Tibial nerve (tissue), 4 donors: ENCODE measurements at regions not wholly inside any gene's neighbourhood (a gene's known extent, or its start where the extent isn't known, plus 50 kb on each side); places are given as distances from the start of the nearest gene placed in this dataset.

ENCODE experiments used
- DNase-seq, 2 donors: peaks; one replicate each; pipeline ENCODE4 v3.0.0-alpha.2; 2019; ENCODE audit warnings: low spot score in 2 of 2
- H3K27ac ChIP-seq, 4 donors: fragments of 200-600 bp; sonication (generic) in 3 of 4; one replicate each; pipeline ENCODE4 v1.5.1; 2017 to 2019; ENCODE audit warnings: mild to moderate bottlenecking in 1 of 4
- H3K27me3 ChIP-seq, 2 donors: fragments of 200-600 bp; sonication (generic) in 1 of 2; one replicate each; pipeline versions ENCODE4 v1.5.1 to v1.6.0; 2017 to 2019
- H3K36me3 ChIP-seq, 3 donors: fragments of 200-600 bp; sonication (generic); one replicate each; pipeline ENCODE4 v1.5.1; 2018 to 2019
- H3K4me1 ChIP-seq, 4 donors: fragments of 200-600 bp; sonication (generic) in 3 of 4; one replicate each; pipeline ENCODE4 v1.5.1; 2017 to 2019
- H3K4me3 ChIP-seq, 4 donors: fragments of 200-600 bp; sonication (generic) in 3 of 4; one replicate each; pipeline ENCODE4 v1.5.1; 2017 to 2019; ENCODE audit warnings: mild to moderate bottlenecking in 1 of 4, moderate library complexity in 1 of 4
- H3K9me3 ChIP-seq, 4 donors: fragments of 200-600 bp; sonication (generic) in 3 of 4; one replicate each; pipeline ENCODE4 v1.5.1; 2017 to 2019
- EP300 ChIP-seq, 2 donors: sonication (generic); formaldehyde crosslinking; IDR thresholded peaks; one replicate each; pipeline ENCODE4 v1.6.1; 2017; ENCODE audit warnings: antibody characterized with exemption in 2 of 2, mild to moderate bottlenecking in 1 of 2
- POLR2A ChIP-seq, 2 donors: fragments of 450-650 bp; IDR thresholded peaks; one replicate each; pipeline ENCODE4 v1.6.1; 2017; ENCODE audit warnings: antibody characterized with exemption in 2 of 2, mild to moderate bottlenecking in 2 of 2, moderate library complexity in 2 of 2
- WGBS, 2 donors: methylation state at CpG; one replicate each; pipeline ENCODE4 v1.1.5; 2018; 5-methylcytosine and 5-hydroxymethylcytosine counted together
- TF ChIP-seq, protein P1 (sequence below), 5 experiments: fragments of 200-600 bp in 3 of 5; fragments of 450-650 bp in 2 of 5; sonication (generic) in 3 of 5; IDR thresholded peaks; one replicate each; pipeline ENCODE4 v1.5.1; 2016 to 2019; ENCODE audit warnings: antibody characterized with exemption in 5 of 5, mild to moderate bottlenecking in 3 of 5, moderate library complexity in 2 of 5

DNA sequence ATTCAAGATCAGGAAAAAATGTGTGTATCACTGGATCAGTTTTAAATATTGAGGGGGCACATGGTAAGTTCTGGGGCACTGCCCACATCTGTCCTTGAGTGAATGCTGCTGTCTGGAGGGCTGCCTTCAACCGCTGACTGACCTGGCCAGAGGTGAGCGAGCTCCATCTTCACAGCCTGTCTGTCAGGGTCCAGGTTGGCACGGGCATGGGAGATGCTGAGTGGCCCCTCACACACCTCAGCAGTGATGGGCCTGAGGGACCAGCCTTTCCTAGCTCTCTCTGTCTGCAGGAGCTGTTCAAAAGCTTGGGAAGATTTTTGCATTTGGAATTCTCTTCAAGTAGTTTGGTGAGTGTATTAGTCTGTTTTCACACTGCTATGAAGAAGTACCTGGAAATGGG lies 114.8 kb upstream of the ALKAL2 start:
- DNase-seq: no peak
- no peaks in the 10 kb centered on the region for H3K27me3 ChIP-seq
- no peak for TF ChIP-seq POLR2A (IDR thresholded peaks at IDR 0.05)
- TF ChIP-seq, protein P1, sequence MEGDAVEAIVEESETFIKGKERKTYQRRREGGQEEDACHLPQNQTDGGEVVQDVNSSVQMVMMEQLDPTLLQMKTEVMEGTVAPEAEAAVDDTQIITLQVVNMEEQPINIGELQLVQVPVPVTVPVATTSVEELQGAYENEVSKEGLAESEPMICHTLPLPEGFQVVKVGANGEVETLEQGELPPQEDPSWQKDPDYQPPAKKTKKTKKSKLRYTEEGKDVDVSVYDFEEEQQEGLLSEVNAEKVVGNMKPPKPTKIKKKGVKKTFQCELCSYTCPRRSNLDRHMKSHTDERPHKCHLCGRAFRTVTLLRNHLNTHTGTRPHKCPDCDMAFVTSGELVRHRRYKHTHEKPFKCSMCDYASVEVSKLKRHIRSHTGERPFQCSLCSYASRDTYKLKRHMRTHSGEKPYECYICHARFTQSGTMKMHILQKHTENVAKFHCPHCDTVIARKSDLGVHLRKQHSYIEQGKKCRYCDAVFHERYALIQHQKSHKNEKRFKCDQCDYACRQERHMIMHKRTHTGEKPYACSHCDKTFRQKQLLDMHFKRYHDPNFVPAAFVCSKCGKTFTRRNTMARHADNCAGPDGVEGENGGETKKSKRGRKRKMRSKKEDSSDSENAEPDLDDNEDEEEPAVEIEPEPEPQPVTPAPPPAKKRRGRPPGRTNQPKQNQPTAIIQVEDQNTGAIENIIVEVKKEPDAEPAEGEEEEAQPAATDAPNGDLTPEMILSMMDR (IDR thresholded peaks at IDR 0.05): no peak
- TF ChIP-seq EP300 (IDR thresholded peaks at IDR 0.05): no peak
- H3K4me3 ChIP-seq: no peak overlapping the region
- no peaks in the 10 kb centered on the region for H3K4me1 ChIP-seq
- WGBS, 2 donors: 86 to 89% methylated on average over 3 of the region's 3 CpGs
- no peak overlapping the region for H3K27ac ChIP-seq
- peaks cover 0 to 19% (median 0%) of the 10 kb centered on the region in 4 donors for H3K9me3 ChIP-seq
- no peaks in the 10 kb centered on the region for H3K36me3 ChIP-seq

DNA sequence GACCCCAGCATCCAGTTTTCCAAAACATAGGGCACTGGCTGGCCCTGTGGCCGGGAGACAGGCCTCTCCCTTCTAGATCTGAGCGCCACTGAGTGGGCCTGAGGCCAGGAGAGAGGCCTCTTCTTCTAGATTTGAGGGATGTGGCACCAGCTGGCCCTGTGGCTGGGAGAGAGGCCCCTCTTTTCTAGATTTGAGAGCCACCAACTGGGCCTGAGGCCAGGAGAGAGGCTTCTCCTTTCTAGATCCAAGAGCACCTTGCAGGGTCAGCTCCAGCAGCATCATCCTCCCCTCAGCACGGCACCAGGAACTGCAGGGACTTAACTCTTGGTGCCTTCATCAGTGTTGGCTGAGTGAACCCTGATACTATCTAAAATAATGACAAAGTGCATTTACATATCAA lies 114.3 kb upstream of the ALKAL2 start:
- no peak for DNase-seq

DNA sequence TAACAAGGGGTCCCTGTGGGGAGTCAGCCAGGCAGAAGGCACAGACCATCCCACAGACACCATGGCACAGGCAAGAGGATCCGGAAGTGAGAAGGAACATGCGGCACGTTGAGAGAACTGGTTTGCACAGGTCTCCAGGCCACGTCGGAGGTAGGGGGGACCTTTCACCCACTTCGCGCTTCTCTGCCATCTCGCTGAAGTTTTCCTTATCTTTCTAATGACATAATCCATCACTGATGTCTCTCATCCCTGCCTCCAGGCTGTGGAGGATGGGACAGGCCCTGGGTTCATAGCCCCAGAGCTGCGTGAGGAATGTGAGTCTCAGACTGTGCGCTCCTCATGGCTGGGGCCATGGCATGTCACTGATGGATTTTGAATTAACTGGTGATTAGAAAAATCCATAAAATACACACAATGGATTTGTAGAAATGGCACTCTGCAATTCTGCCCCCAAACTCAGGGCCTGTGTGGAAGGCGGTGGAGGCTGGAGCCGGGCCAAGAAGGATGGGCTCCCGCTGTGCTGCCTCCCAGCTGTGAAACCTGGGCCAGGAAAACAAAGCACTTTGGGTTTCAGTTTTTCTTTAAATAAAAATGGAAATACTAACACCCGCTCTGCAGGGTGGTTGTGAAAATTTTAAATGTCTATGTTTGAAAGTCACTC lies 113.3 kb upstream of the ALKAL2 start:
- H3K27me3 ChIP-seq: no peaks in the 10 kb centered on the region
- no peaks in the 10 kb centered on the region for H3K4me1 ChIP-seq
- no peak overlapping the region for H3K27ac ChIP-seq
- H3K4me3 ChIP-seq: no peak overlapping the region
- TF ChIP-seq, protein P1 (IDR thresholded peaks at IDR 0.05): no peak
- no peak for TF ChIP-seq POLR2A (IDR thresholded peaks at IDR 0.05)
- DNase-seq: no peak
- 80 to 88% methylated on average over 14 of the region's 14 CpGs for WGBS, 2 donors
- peaks cover 0 to 19% (median 0%) of the 10 kb centered on the region in 4 donors for H3K9me3 ChIP-seq
- H3K36me3 ChIP-seq: no peaks in the 10 kb centered on the region

More for the DNA sequence above, 114.3 kb upstream of the ALKAL2 start:
- Histone ChIP-seq H3K36me3 (no peaks in the 10 kb centered on the region), H3K4me3 (no peak overlapping the region), H3K4me1 (no peaks in the 10 kb centered on the region), H3K27me3 (no peaks in the 10 kb centered on the region), H3K9me3 (peaks cover 0 to 19% (median 0%) of the 10 kb centered on the region in 4 donors), H3K27ac (no peak overlapping the region)
- no peak for TF ChIP-seq POLR2A (IDR thresholded peaks at IDR 0.05)
- no peak for TF ChIP-seq EP300 (IDR thresholded peaks at IDR 0.05)
- TF ChIP-seq, protein P1 (IDR thresholded peaks at IDR 0.05): no peak
- 86 to 94% methylated on average over 3 of the region's 3 CpGs for WGBS, 2 donors

DNA sequence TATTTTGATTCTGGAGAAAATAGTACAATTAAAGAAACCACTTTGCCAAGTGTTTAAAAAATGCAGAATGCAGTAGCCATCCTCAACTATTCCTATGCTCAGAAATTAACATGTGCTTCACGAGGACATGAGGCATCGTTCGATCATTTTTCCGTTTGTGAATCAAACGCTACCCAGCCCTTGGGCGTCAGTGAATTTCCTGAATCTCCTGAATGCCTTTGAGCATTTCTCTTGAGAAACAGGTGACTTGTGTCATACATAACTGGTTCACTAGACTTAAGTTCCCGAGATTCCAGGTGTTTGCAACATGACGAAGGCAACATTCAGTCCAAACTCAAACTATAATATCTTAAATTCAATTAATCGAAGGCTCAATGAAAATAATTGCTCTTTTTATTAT lies 110.0 kb upstream of the ALKAL2 start:
- Histone ChIP-seq H3K4me1 (no peaks in the 10 kb centered on the region), H3K4me3 (no peak overlapping the region), H3K27me3 (no peaks in the 10 kb centered on the region), H3K36me3 (no peaks in the 10 kb centered on the region), H3K27ac (no peak overlapping the region), H3K9me3 (no peaks in the 10 kb centered on the region)
- DNase-seq: no peak
- WGBS, 2 donors: 91 to 94% methylated on average over 9 of the region's 9 CpGs
- no peak for TF ChIP-seq POLR2A (IDR thresholded peaks at IDR 0.05)
- TF ChIP-seq EP300 (IDR thresholded peaks at IDR 0.05): no peak
- TF ChIP-seq, protein P1 (IDR thresholded peaks at IDR 0.05): no peak

DNA sequence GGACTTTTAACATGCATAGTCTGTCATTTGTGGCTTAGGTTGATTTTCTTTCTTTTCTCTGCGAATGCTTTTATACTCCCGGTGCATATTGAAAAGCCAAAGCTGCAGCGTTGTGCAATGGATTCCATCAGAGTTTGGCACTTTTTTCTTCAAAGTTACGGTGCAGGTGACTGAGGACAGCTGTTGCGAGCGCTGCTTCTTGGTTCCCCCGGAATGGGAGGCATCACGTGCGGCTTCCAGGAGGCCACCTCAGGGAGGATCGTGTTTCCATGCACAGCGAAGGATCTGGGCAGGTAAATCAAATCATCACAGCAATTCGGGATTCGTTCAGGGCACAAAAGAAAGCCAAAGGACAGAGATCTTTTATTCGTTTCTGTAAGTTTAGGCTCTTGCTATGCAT lies 109.6 kb upstream of the ALKAL2 start:
- TF ChIP-seq EP300 (IDR thresholded peaks at IDR 0.05) (no peak), POLR2A (IDR thresholded peaks at IDR 0.05) (no peak)
- TF ChIP-seq, protein P1 (IDR thresholded peaks at IDR 0.05): no peak
- no peak for DNase-seq
- Histone ChIP-seq H3K27ac (no peak overlapping the region), H3K9me3 (no peaks in the 10 kb centered on the region), H3K27me3 (no peaks in the 10 kb centered on the region), H3K36me3 (no peaks in the 10 kb centered on the region), H3K4me3 (no peak overlapping the region), H3K4me1 (no peaks in the 10 kb centered on the region)
- WGBS, 2 donors: 83 to 86% methylated on average over 14 of the region's 14 CpGs
